DND-41 (cell line): ENCODE measurements at regions not wholly inside any gene's neighbourhood (a gene's known extent, or its start where the extent isn't known, plus 50 kb on each side); places are given as distances from the start of the nearest gene placed in this dataset.

Experiments used
- ATAC-seq: fragments of 200-7000 bp; cut with Tn5 transposase; 3 replicates; pipeline ENCODE4 v1.9.1; 2021; ENCODE audit warnings: low read depth; ENCODE audit not compliant: insufficient read depth
- DNase-seq: peaks from one replicate; pipeline ENCODE4 v3.0.0-alpha.2; 2020
- H2AFZ ChIP-seq: 2 replicates; pipeline ENCODE4 v1.6.0; 2012; ENCODE audit warnings: low read depth, low read length
- H3K27ac ChIP-seq: 2 replicates; pipeline ENCODE4 v1.5.1; 2012; ENCODE audit warnings: low read length, inconsistent platforms
- H3K27me3 ChIP-seq: fragments of 200-600 bp; sonication (generic); 2 replicates; pipeline ENCODE4 v1.6.0; 2012; ENCODE audit warnings: low read length, mild to moderate bottlenecking, inconsistent platforms; ENCODE audit not compliant: insufficient read depth, poor library complexity
- H3K36me3 ChIP-seq: 2 replicates; pipeline ENCODE4 v1.5.1; 2012; ENCODE audit warnings: low read length, inconsistent platforms; ENCODE audit not compliant: insufficient read depth
- H3K4me1 ChIP-seq: 2 replicates; pipeline ENCODE4 v1.5.1; 2012; ENCODE audit warnings: mild to moderate bottlenecking, low read length; ENCODE audit not compliant: insufficient read depth
- H3K4me2 ChIP-seq: 2 replicates; pipeline ENCODE4 v1.6.0; 2012; ENCODE audit warnings: mild to moderate bottlenecking, moderate library complexity, low read length, inconsistent platforms; ENCODE audit not compliant: insufficient read depth
- H3K4me3 ChIP-seq, 2 experiments: fragments of 200-600 bp in 1 of 2; shearing (Covaris generic) in 1 of 2; 2 replicates each; pipeline ENCODE4 v1.5.1; 2012 to 2016; ENCODE audit warnings: inconsistent platforms in 2 of 2, low read length in 2 of 2, mild to moderate bottlenecking in 2 of 2, low read depth in 1 of 2, moderate library complexity in 1 of 2
- H3K79me2 ChIP-seq: 2 replicates; pipeline ENCODE4 v1.6.0; 2012; ENCODE audit warnings: low read length, inconsistent platforms; ENCODE audit not compliant: insufficient read depth
- H3K9ac ChIP-seq: 2 replicates; pipeline ENCODE4 v1.6.0; 2012; ENCODE audit warnings: low read depth, mild to moderate bottlenecking, inconsistent platforms, low read length, moderate library complexity
- H3K9me3 ChIP-seq: 2 replicates; pipeline ENCODE4 v1.5.1; 2012; ENCODE audit warnings: low read length, moderate library complexity, mild to moderate bottlenecking, inconsistent platforms; ENCODE audit not compliant: insufficient read depth, severe bottlenecking
- H4K20me1 ChIP-seq: 2 replicates; pipeline ENCODE4 v1.6.0; 2012; ENCODE audit warnings: low read length; ENCODE audit not compliant: insufficient read depth
- CTCF ChIP-seq: IDR thresholded peaks from 2 replicates; pipeline ENCODE4 v1.5.1; 2012; ENCODE audit warnings: borderline replicate concordance, low read length, moderate library complexity, mild to moderate bottlenecking; ENCODE audit not compliant: poor library complexity, severe bottlenecking; ENCODE audit errors: extremely low read depth
- EZH2 ChIP-seq: IDR thresholded peaks from 3 replicates; pipeline ENCODE4 v1.6.1; 2012; ENCODE audit warnings: borderline replicate concordance, low read depth, mild to moderate bottlenecking, moderate library complexity, low read length, inconsistent platforms; ENCODE audit not compliant: severe bottlenecking

GRCh38 chr6:113168057-113168456 lies 689.1 kb upstream of the MARCKS start:
- no peaks in the 10 kb centered on the region for H3K4me1 ChIP-seq
- H2AFZ ChIP-seq = no peak overlapping the region
- H3K27me3 ChIP-seq = no peaks in the 10 kb centered on the region
- TF ChIP-seq CTCF (no peak), EZH2 (no peak)
- no peak overlapping the region for H3K9ac ChIP-seq
- no peaks in the 10 kb centered on the region for H3K79me2 ChIP-seq
- H3K9me3 ChIP-seq = no peaks in the 10 kb centered on the region
- no peak overlapping the region for H3K27ac ChIP-seq
- no peak overlapping the region for H3K4me3 ChIP-seq
- H3K4me2 ChIP-seq = no peak overlapping the region
- DNase-seq (no peak), ATAC-seq (no peak)
- no peaks in the 10 kb centered on the region for H3K36me3 ChIP-seq
- no peaks in the 10 kb centered on the region for H4K20me1 ChIP-seq

GRCh38 chr6:113169484-113169883 lies 687.7 kb upstream of the MARCKS start:
- Histone ChIP-seq H3K4me3 (no peak overlapping the region), H3K36me3 (no peaks in the 10 kb centered on the region), H3K27me3 (no peaks in the 10 kb centered on the region), H3K9ac (no peak overlapping the region), H2AFZ (no peak overlapping the region), H3K4me1 (no peaks in the 10 kb centered on the region), H4K20me1 (no peaks in the 10 kb centered on the region), H3K27ac (no peak overlapping the region), H3K9me3 (no peaks in the 10 kb centered on the region), H3K79me2 (no peaks in the 10 kb centered on the region), H3K4me2 (no peak overlapping the region)
- DNase-seq = no peak
- no peak for ATAC-seq
- no peak for TF ChIP-seq EZH2
- TF ChIP-seq CTCF = no peak

- H3K4me3 ChIP-seq = no peak overlapping the region
- ATAC-seq = no peak
Measured at GRCh38 chr6:113170454-113170853, 686.7 kb upstream of the MARCKS start.

More at GRCh38 chr6:113170454-113170853, 686.7 kb upstream of the MARCKS start:
- Histone ChIP-seq H3K9ac (no peak overlapping the region), H3K27ac (no peak overlapping the region), H4K20me1 (no peaks in the 10 kb centered on the region), H3K9me3 (no peaks in the 10 kb centered on the region), H2AFZ (no peak overlapping the region), H3K4me1 (no peaks in the 10 kb centered on the region), H3K36me3 (no peaks in the 10 kb centered on the region), H3K4me2 (no peak overlapping the region), H3K79me2 (no peaks in the 10 kb centered on the region), H3K27me3 (no peaks in the 10 kb centered on the region)
- no peak for TF ChIP-seq CTCF
- TF ChIP-seq EZH2 = no peak
- DNase-seq = no peak
